Neural progenitor cell (in vitro differentiated cells): ENCODE measurements at regions not wholly inside any gene's neighbourhood (a gene's known extent, or its start where the extent isn't known, plus 50 kb on each side); places are given as distances from the start of the nearest gene placed in this dataset.

ENCODE experiments used
- DNase-seq: peaks from one replicate; pipeline ENCODE4 v3.0.0-alpha.2; 2016; ENCODE audit warnings: low spot score
- H2AFZ ChIP-seq: fragments of 200-600 bp; sonication (generic); replicated peaks from 2 replicates; pipeline ENCODE4 v1.6.1; 2016; ENCODE audit warnings: antibody characterized with exemption
- H3F3A ChIP-seq: fragments of 200-600 bp; sonication (generic); 2 replicates; pipeline ENCODE4 v1.6.1; 2016; ENCODE audit warnings: antibody characterized with exemption, low read depth
- H3K27ac ChIP-seq: fragments of 200-600 bp; sonication (generic); 2 replicates; pipeline ENCODE4 v1.5.1; 2016; ENCODE audit warnings: mild to moderate bottlenecking
- H3K27me3 ChIP-seq: fragments of 200-600 bp; sonication (generic); 2 replicates; pipeline ENCODE4 v1.6.1; 2016; ENCODE audit warnings: mild to moderate bottlenecking, moderate library complexity
- H3K36me3 ChIP-seq: fragments of 200-600 bp; sonication (generic); 2 replicates; pipeline ENCODE4 v1.5.1; 2016
- H3K4me1 ChIP-seq: fragments of 200-600 bp; sonication (generic); 2 replicates; pipeline ENCODE4 v1.6.1; 2016; ENCODE audit warnings: mixed run types
- H3K4me2 ChIP-seq: fragments of 200-600 bp; sonication (generic); 2 replicates; pipeline ENCODE4 v1.6.1; 2016
- H3K4me3 ChIP-seq: fragments of 200-600 bp; sonication (generic); 2 replicates; pipeline ENCODE4 v1.5.1; 2016
- H3K79me2 ChIP-seq: fragments of 200-600 bp; sonication (generic); 2 replicates; pipeline ENCODE4 v1.6.1; 2016; ENCODE audit warnings: low read depth
- H3K9ac ChIP-seq: fragments of 200-600 bp; sonication (generic); 2 replicates; pipeline ENCODE4 v1.6.1; 2016
- H3K9me3 ChIP-seq: fragments of 200-600 bp; sonication (generic); 2 replicates; pipeline ENCODE4 v1.5.1; 2016; ENCODE audit warnings: low read depth
- H4K20me1 ChIP-seq: fragments of 200-600 bp; sonication (generic); 2 replicates; pipeline ENCODE4 v1.6.1; 2016; ENCODE audit warnings: low read depth
- H3K27ac Mint-ChIP-seq: 3 replicates; pipeline ENCODE4 v1.8.0; 2021; ENCODE audit warnings: mixed read lengths
- H3K27me3 Mint-ChIP-seq: 2 replicates; pipeline ENCODE4 v1.8.0; 2022; ENCODE audit warnings: low read depth, mild to moderate bottlenecking, inconsistent platforms, moderate library complexity, mixed read lengths; ENCODE audit not compliant: insufficient read depth
- H3K36me3 Mint-ChIP-seq: 3 replicates; pipeline ENCODE4 v1.8.0; 2021; ENCODE audit warnings: mixed read lengths
- H3K4me1 Mint-ChIP-seq: 3 replicates; pipeline ENCODE4 v1.8.0; 2021; ENCODE audit warnings: mixed read lengths
- H3K4me3 Mint-ChIP-seq: 3 replicates; pipeline ENCODE4 v1.8.0; 2021; ENCODE audit warnings: mild to moderate bottlenecking, moderate library complexity, mixed read lengths
- H3K9me3 Mint-ChIP-seq: 3 replicates; pipeline ENCODE4 v1.8.0; 2020; ENCODE audit warnings: mixed read lengths
- CTCF ChIP-seq: fragments of 200-600 bp; sonication (generic); IDR thresholded peaks from 2 replicates; pipeline ENCODE4 v1.5.1; 2017; ENCODE audit warnings: antibody characterized with exemption, mild to moderate bottlenecking
- EZH2 ChIP-seq: fragments of 200-600 bp; sonication (generic); IDR thresholded peaks from 2 replicates; pipeline ENCODE4 v1.6.1; 2017; ENCODE audit warnings: antibody characterized with exemption, mild to moderate bottlenecking, moderate library complexity
- EZH2phosphoT487 ChIP-seq: fragments of 200-600 bp; sonication (generic); IDR thresholded peaks from 2 replicates; pipeline ENCODE4 v1.6.1; 2017; ENCODE audit warnings: antibody characterized with exemption

- H3K9me3 ChIP-seq: no peaks in the 10 kb centered on the region
- DNase-seq: no peak
- no peak overlapping the region for H3K27ac ChIP-seq
- Mint-ChIP-seq H3K4me3 (no peak overlapping the region), H3K9me3 (no peaks in the 10 kb centered on the region), H3K4me1 (no peaks in the 10 kb centered on the region), H3K36me3 (peaks cover 2% of the 10 kb centered on the region), H3K27ac (no peak overlapping the region), H3K27me3 (peaks cover 4% of the 10 kb centered on the region)
- TF ChIP-seq EZH2 (no peak), EZH2phosphoT487 (no peak), CTCF (no peak)
- no peak overlapping the region for H2AFZ ChIP-seq
- H3K4me2 ChIP-seq: no peak overlapping the region
- H3K27me3 ChIP-seq: no peaks in the 10 kb centered on the region
- no peak overlapping the region for H3K9ac ChIP-seq
- H4K20me1 ChIP-seq: no peaks in the 10 kb centered on the region
- H3K4me1 ChIP-seq: no peaks in the 10 kb centered on the region
- H3K4me3 ChIP-seq: no peak overlapping the region
- H3F3A ChIP-seq: no peaks in the 10 kb centered on the region
- H3K79me2 ChIP-seq: no peaks in the 10 kb centered on the region
- no peaks in the 10 kb centered on the region for H3K36me3 ChIP-seq
These were observed 95.5 kb downstream of the KATNIP start for GRCh38 chr16:27645396-27645795.

GRCh38 chr16:27646806-27647205 lies 96.9 kb downstream of the KATNIP start:
- TF ChIP-seq EZH2phosphoT487 (no peak), CTCF (no peak), EZH2 (no peak)
- Histone ChIP-seq H3K9me3 (no peaks in the 10 kb centered on the region), H3K4me3 (no peak overlapping the region), H3K36me3 (no peaks in the 10 kb centered on the region), H3K9ac (no peak overlapping the region), H3K27ac (no peak overlapping the region), H3K79me2 (no peaks in the 10 kb centered on the region), H3K4me2 (no peak overlapping the region), H4K20me1 (no peaks in the 10 kb centered on the region), H3K4me1 (no peaks in the 10 kb centered on the region), H2AFZ (no peak overlapping the region), H3F3A (no peaks in the 10 kb centered on the region), H3K27me3 (no peaks in the 10 kb centered on the region)
- Mint-ChIP-seq H3K36me3 (peaks cover 2% of the 10 kb centered on the region), H3K9me3 (no peaks in the 10 kb centered on the region), H3K4me3 (no peak overlapping the region), H3K4me1 (peaks cover 5% of the 10 kb centered on the region), H3K27me3 (peaks cover 4% of the 10 kb centered on the region), H3K27ac (no peak overlapping the region)
- DNase-seq: no peak

GRCh38 chr16:27649021-27649420 lies 99.1 kb downstream of the KATNIP start:
- Histone ChIP-seq H4K20me1 (no peaks in the 10 kb centered on the region), H2AFZ (no peak overlapping the region), H3K79me2 (no peaks in the 10 kb centered on the region), H3F3A (no peaks in the 10 kb centered on the region), H3K27ac (no peak overlapping the region), H3K9me3 (no peaks in the 10 kb centered on the region), H3K4me1 (no peaks in the 10 kb centered on the region), H3K4me2 (no peak overlapping the region), H3K36me3 (no peaks in the 10 kb centered on the region), H3K4me3 (no peak overlapping the region), H3K27me3 (no peaks in the 10 kb centered on the region), H3K9ac (no peak overlapping the region)
- no peak for TF ChIP-seq CTCF
- H3K4me1 Mint-ChIP-seq: peaks cover 5% of the 10 kb centered on the region
- no peak overlapping the region for H3K27ac Mint-ChIP-seq
- peaks cover 4% of the 10 kb centered on the region for H3K27me3 Mint-ChIP-seq
- no peak for DNase-seq
- H3K9me3 Mint-ChIP-seq: no peaks in the 10 kb centered on the region
- peaks cover 2% of the 10 kb centered on the region for H3K36me3 Mint-ChIP-seq
- H3K4me3 Mint-ChIP-seq: no peak overlapping the region
